OCI-LY1 (cell line): ENCODE measurements at regions not wholly inside any gene's neighbourhood (a gene's known extent, or its start where the extent isn't known, plus 50 kb on each side); places are given as distances from the start of the nearest gene placed in this dataset.

Experiments used
- H2AFZ ChIP-seq: fragments of 200-600 bp; sonication (generic), shearing (Covaris generic); 2 replicates; pipeline ENCODE4 v1.6.0; 2014; ENCODE audit warnings: antibody characterized with exemption, mild to moderate bottlenecking, low read length
- H3F3A ChIP-seq: fragments of 200-600 bp; sonication (generic), shearing (Covaris generic); 2 replicates; pipeline ENCODE4 v1.6.0; 2014; ENCODE audit warnings: mild to moderate bottlenecking, antibody characterized with exemption, low read length, moderate library complexity; ENCODE audit not compliant: insufficient read depth
- H3K27ac ChIP-seq: fragments of 200-600 bp; sonication (generic); 2 replicates; pipeline ENCODE4 v1.5.1; 2014; ENCODE audit warnings: low read length, mixed run types, mild to moderate bottlenecking, low read depth; ENCODE audit not compliant: poor library complexity, severe bottlenecking
- H3K27me3 ChIP-seq: fragments of 200-600 bp; sonication (generic); 2 replicates; pipeline ENCODE4 v1.6.0; 2014; ENCODE audit warnings: antibody characterized with exemption, mild to moderate bottlenecking, low read length, moderate library complexity; ENCODE audit not compliant: insufficient read depth
- H3K36me3 ChIP-seq: fragments of 200-600 bp; sonication (generic); 2 replicates; pipeline ENCODE4 v1.6.1; 2014; ENCODE audit warnings: mild to moderate bottlenecking, antibody characterized with exemption, low read length, moderate library complexity, mixed read lengths; ENCODE audit not compliant: insufficient read depth
- H3K4me1 ChIP-seq: fragments of 200-600 bp; sonication (generic); 2 replicates; pipeline ENCODE4 v1.5.1; 2014; ENCODE audit warnings: mild to moderate bottlenecking, low read length, moderate library complexity; ENCODE audit not compliant: insufficient read depth, severe bottlenecking
- H3K4me2 ChIP-seq: fragments of 200-600 bp; sonication (generic), shearing (Covaris generic); 2 replicates; pipeline ENCODE4 v1.6.1; 2014; ENCODE audit warnings: low read length
- H3K4me3 ChIP-seq: fragments of 200-600 bp; sonication (generic); 2 replicates; pipeline ENCODE4 v1.5.1; 2014; ENCODE audit warnings: low read length, low read depth, mild to moderate bottlenecking, mixed read lengths; ENCODE audit not compliant: poor library complexity, severe bottlenecking
- H3K79me2 ChIP-seq: fragments of 200-600 bp; shearing (Covaris generic); 2 replicates; pipeline ENCODE4 v1.6.1; 2016; ENCODE audit warnings: mixed run types, low read length, mixed read lengths; ENCODE audit not compliant: insufficient read depth
- H3K9ac ChIP-seq: fragments of 200-600 bp; sonication (generic), shearing (Covaris generic); 2 replicates; pipeline ENCODE4 v1.6.1; 2014; ENCODE audit warnings: mild to moderate bottlenecking, low read length, mixed read lengths
- H3K9me2 ChIP-seq: fragments of 200-600 bp; sonication (generic), shearing (Covaris generic); 2 replicates; pipeline ENCODE4 v1.6.1; 2014; ENCODE audit warnings: low read depth, mild to moderate bottlenecking, low read length, mixed read lengths
- H3K9me3 ChIP-seq: fragments of 200-600 bp; shearing (Covaris generic); 2 replicates; pipeline ENCODE4 v1.6.1; 2014; ENCODE audit warnings: low read length, mixed read lengths
- H4K20me1 ChIP-seq: fragments of 200-600 bp; sonication (generic), shearing (Covaris generic); 2 replicates; pipeline ENCODE4 v1.6.0; 2016; ENCODE audit warnings: mild to moderate bottlenecking, low read length; ENCODE audit not compliant: insufficient read depth
- EZH2 ChIP-seq: fragments of 200-600 bp; sonication (generic), shearing (Covaris generic); IDR thresholded peaks from 2 replicates; pipeline ENCODE4 v1.8.0; 2017; ENCODE audit warnings: borderline replicate concordance, mixed run types, mild to moderate bottlenecking, antibody characterized with exemption, low read length, moderate library complexity, mixed read lengths
- TF ChIP-seq, protein P1 (sequence below): fragments of 200-600 bp; sonication (generic), shearing (Covaris generic); IDR thresholded peaks from 2 replicates; pipeline ENCODE4 v1.5.1; 2017; ENCODE audit warnings: mild to moderate bottlenecking, antibody characterized with exemption, low read length, moderate library complexity, mixed read lengths

DNA sequence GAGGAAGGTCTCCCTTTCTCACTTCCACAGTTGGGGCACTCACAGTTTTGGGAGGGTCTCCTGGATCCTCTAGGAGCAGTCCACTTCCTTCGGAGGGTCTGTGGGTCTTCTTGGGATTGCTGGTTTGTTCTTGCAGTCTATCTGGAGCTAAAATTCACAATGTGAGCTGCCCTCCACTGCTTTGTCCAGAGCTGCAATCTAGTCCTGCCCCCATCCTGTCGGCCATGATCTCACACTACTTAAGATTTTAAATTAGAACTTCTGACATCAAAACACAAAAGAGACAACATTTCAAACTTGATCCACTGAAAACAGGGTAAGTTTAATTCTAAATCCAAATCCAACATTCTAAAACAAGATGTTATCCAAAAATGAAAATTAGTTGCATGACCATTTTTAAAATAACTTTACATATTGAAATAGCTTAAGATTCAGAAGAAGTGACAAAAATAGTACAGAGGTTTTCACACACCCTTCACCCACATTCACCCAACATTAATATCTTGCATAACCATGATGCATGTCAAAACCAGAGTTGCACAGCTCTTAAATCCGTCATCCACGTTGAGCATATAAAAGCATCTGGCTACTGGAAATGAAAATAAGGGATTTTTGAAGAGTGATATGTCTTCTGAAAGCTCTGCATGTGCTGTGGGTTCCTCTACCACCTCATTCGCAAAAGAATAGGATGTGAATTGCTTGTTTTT lies 113.7 kb upstream of the EPB41L4A start:
- no peak overlapping the region for H3K9ac ChIP-seq
- H3K4me1 ChIP-seq: no peaks in the 10 kb centered on the region
- no peak overlapping the region for H2AFZ ChIP-seq
- H3K27ac ChIP-seq: no peak overlapping the region
- no peak overlapping the region for H3K4me3 ChIP-seq
- no peaks in the 10 kb centered on the region for H3K36me3 ChIP-seq
- no peaks in the 10 kb centered on the region for H3K9me2 ChIP-seq
- no peak overlapping the region for H3K4me2 ChIP-seq
- H3K79me2 ChIP-seq: no peaks in the 10 kb centered on the region
- H3K9me3 ChIP-seq: no peaks in the 10 kb centered on the region
- no peaks in the 10 kb centered on the region for H3F3A ChIP-seq
- H3K27me3 ChIP-seq: no peaks in the 10 kb centered on the region
- no peaks in the 10 kb centered on the region for H4K20me1 ChIP-seq
- TF ChIP-seq, protein P1, sequence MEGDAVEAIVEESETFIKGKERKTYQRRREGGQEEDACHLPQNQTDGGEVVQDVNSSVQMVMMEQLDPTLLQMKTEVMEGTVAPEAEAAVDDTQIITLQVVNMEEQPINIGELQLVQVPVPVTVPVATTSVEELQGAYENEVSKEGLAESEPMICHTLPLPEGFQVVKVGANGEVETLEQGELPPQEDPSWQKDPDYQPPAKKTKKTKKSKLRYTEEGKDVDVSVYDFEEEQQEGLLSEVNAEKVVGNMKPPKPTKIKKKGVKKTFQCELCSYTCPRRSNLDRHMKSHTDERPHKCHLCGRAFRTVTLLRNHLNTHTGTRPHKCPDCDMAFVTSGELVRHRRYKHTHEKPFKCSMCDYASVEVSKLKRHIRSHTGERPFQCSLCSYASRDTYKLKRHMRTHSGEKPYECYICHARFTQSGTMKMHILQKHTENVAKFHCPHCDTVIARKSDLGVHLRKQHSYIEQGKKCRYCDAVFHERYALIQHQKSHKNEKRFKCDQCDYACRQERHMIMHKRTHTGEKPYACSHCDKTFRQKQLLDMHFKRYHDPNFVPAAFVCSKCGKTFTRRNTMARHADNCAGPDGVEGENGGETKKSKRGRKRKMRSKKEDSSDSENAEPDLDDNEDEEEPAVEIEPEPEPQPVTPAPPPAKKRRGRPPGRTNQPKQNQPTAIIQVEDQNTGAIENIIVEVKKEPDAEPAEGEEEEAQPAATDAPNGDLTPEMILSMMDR: no peak
- no peak for TF ChIP-seq EZH2

DNA sequence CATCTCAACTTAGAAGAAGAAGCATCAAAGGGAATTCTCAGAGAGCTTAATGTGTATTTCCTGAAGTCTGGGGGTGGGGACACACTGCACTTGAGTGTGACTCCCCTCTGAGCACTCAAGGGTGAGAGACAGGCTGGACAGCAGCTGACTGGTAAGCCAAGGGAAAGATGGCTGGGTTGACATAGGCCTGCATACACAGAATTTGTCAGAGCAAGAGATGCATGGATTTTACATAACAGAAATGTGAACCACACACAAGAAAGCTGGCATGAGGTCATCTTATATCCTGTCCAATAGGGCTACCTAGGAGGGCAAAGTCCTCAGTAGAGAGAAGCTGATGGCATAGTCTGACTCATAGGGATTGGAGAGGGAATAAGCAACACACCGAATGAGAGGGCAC lies 114.3 kb upstream of the EPB41L4A start:
- no peaks in the 10 kb centered on the region for H3K27me3 ChIP-seq
- no peak overlapping the region for H3K27ac ChIP-seq
- no peaks in the 10 kb centered on the region for H3K4me1 ChIP-seq
- no peaks in the 10 kb centered on the region for H3K9me2 ChIP-seq
- no peak overlapping the region for H3K4me3 ChIP-seq
- no peak overlapping the region for H3K4me2 ChIP-seq
- no peaks in the 10 kb centered on the region for H4K20me1 ChIP-seq
- H3K9ac ChIP-seq: no peak overlapping the region
- no peaks in the 10 kb centered on the region for H3K79me2 ChIP-seq
- no peak overlapping the region for H2AFZ ChIP-seq
- H3F3A ChIP-seq: no peaks in the 10 kb centered on the region
- no peaks in the 10 kb centered on the region for H3K36me3 ChIP-seq
- no peaks in the 10 kb centered on the region for H3K9me3 ChIP-seq
- TF ChIP-seq, protein P1: no peak
- TF ChIP-seq EZH2: no peak

DNA sequence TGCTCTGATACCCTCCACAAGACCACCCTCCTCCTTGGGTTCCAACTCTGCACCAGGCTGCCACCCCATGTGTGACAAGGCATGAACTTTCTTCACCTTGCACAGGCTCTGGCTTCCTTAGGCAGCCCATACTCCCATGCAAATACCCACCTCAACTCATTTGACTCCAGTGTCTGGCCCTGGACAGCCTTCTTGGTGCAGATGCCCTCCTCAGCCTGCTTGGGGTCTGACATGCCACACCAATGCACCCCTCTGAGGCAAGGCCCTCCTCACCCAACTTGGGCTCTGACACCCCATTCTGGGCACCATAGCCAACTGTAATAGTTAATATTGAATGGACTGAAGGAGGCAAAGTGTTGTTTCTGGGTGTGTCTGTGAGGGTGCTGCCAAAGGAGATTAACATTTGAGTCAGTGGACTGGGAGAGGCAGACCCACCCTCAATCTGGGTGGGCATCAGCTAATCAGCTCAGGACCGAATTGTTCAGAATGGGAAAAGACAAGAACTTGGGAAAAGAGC lies 115.0 kb upstream of the EPB41L4A start:
- H3K4me2 ChIP-seq: no peak overlapping the region
- TF ChIP-seq, protein P1: no peak
- TF ChIP-seq EZH2: no peak
- H3K9ac ChIP-seq: no peak overlapping the region

More for the DNA sequence above, 115.0 kb upstream of the EPB41L4A start:
- Histone ChIP-seq H3K9me3 (no peaks in the 10 kb centered on the region), H3K27me3 (no peaks in the 10 kb centered on the region), H4K20me1 (no peaks in the 10 kb centered on the region), H3F3A (no peaks in the 10 kb centered on the region), H3K36me3 (no peaks in the 10 kb centered on the region), H3K4me3 (no peak overlapping the region), H3K27ac (no peak overlapping the region), H2AFZ (no peak overlapping the region), H3K79me2 (no peaks in the 10 kb centered on the region), H3K9me2 (no peaks in the 10 kb centered on the region), H3K4me1 (no peaks in the 10 kb centered on the region)
